ENCODE measurements at regions not wholly inside any gene's neighbourhood (a gene's known extent, or its start where the extent isn't known, plus 50 kb on each side); places are given as distances from the start of the nearest gene placed in this dataset.
"Not testable (repeated sequence)": the region's sequence is repeated elsewhere in the genome, so short reads cannot be mapped to it uniquely, and the experiment has no call there.

GRCh38 chr10:56116684-56117083 lies 244.4 kb downstream of the ZWINT start:
- no peak for FAIRE-seq

GRCh38 chr10:56109454-56109853 lies 251.6 kb downstream of the ZWINT start:
- FAIRE-seq, result no peak
- DNase-seq (ENCODE audit: extremely low spot score, insufficient read length, low read depth), result no peak

More at GRCh38 chr10:56116684-56117083, 244.4 kb downstream of the ZWINT start:
- DNase-seq (ENCODE audit: extremely low spot score, insufficient read length, low read depth), result no peak

- no peak for FAIRE-seq
- no peak for DNase-seq (ENCODE audit: extremely low spot score, insufficient read length, low read depth)
Observed at GRCh38 chr10:56104923-56105322, 256.1 kb downstream of the ZWINT start.

GRCh38 chr10:56104487-56104886 lies 256.6 kb downstream of the ZWINT start:
- FAIRE-seq, result no peak
- DNase-seq (ENCODE audit: extremely low spot score, insufficient read length, low read depth), result no peak

GRCh38 chr10:56096226-56096517 lies 264.9 kb downstream of the ZWINT start:
- DNase-seq (ENCODE audit: extremely low spot score, insufficient read length, low read depth) (no peak), FAIRE-seq (no peak)

GRCh38 chr10:56095506-56096225 lies 265.4 kb downstream of the ZWINT start:
- FAIRE-seq, result no peak
- no peak for DNase-seq (ENCODE audit: extremely low spot score, insufficient read length, low read depth)

GRCh38 chr10:56093645-56094044 lies 267.4 kb downstream of the ZWINT start:
- DNase-seq (ENCODE audit: extremely low spot score, insufficient read length, low read depth); FAIRE-seq: not testable (repeated sequence)

- FAIRE-seq, result no peak
- DNase-seq (ENCODE audit: extremely low spot score, insufficient read length, low read depth), result no peak
Observed at GRCh38 chr10:56091872-56092271, 269.2 kb downstream of the ZWINT start.

- DNase-seq (ENCODE audit: extremely low spot score, insufficient read length, low read depth), result no peak
- FAIRE-seq, result no peak
Observed at GRCh38 chr10:56090914-56091540, 270.0 kb downstream of the ZWINT start.

- DNase-seq (ENCODE audit: extremely low spot score, insufficient read length, low read depth), result no peak
- FAIRE-seq, result no peak
Observed at GRCh38 chr10:56085406-56086122, 275.5 kb downstream of the ZWINT start.

- DNase-seq (ENCODE audit: extremely low spot score, insufficient read length, low read depth), result no peak
- FAIRE-seq, result no peak
Observed at GRCh38 chr10:56082169-56082568, 278.9 kb downstream of the ZWINT start.

- FAIRE-seq (no peak), DNase-seq (ENCODE audit: extremely low spot score, insufficient read length, low read depth) (no peak)
Observed at GRCh38 chr10:56068473-56069263, 292.4 kb downstream of the ZWINT start.

- FAIRE-seq (no peak), DNase-seq (ENCODE audit: extremely low spot score, insufficient read length, low read depth) (no peak)
Observed at GRCh38 chr10:56068040-56068439, 293.0 kb downstream of the ZWINT start.

GRCh38 chr10:56063642-56064041 lies 297.4 kb downstream of the ZWINT start:
- DNase-seq (ENCODE audit: extremely low spot score, insufficient read length, low read depth) (no peak), FAIRE-seq (no peak)

- FAIRE-seq (no peak), DNase-seq (ENCODE audit: extremely low spot score, insufficient read length, low read depth) (no peak)
Observed at GRCh38 chr10:56057860-56058259, 303.2 kb downstream of the ZWINT start.

GRCh38 chr10:56035489-56035888 lies 325.6 kb downstream of the ZWINT start:
- no peak for DNase-seq (ENCODE audit: extremely low spot score, insufficient read length, low read depth)
- FAIRE-seq, result no peak

GRCh38 chr10:56028298-56029132 lies 332.5 kb downstream of the ZWINT start:
- DNase-seq (ENCODE audit: extremely low spot score, insufficient read length, low read depth), result no peak
- FAIRE-seq, result no peak

- DNase-seq (ENCODE audit: extremely low spot score, insufficient read length, low read depth) (no peak), FAIRE-seq (no peak)
Observed at GRCh38 chr10:56012101-56012500, 349.0 kb downstream of the ZWINT start.

- no peak for FAIRE-seq
Observed at GRCh38 chr10:56003555-56003954, 357.5 kb downstream of the ZWINT start.

GRCh38 chr10:55989188-55989587 lies 371.9 kb downstream of the ZWINT start:
- no peak for DNase-seq (ENCODE audit: extremely low spot score, insufficient read length, low read depth)
- no peak for FAIRE-seq

More at GRCh38 chr10:56003555-56003954, 357.5 kb downstream of the ZWINT start:
- no peak for DNase-seq (ENCODE audit: extremely low spot score, insufficient read length, low read depth)

Measured in GM18507 (cell line).